LNCAP (cell line): ENCODE measurements at regions not wholly inside any gene's neighbourhood (a gene's known extent, or its start where the extent isn't known, plus 50 kb on each side); places are given as distances from the start of the nearest gene placed in this dataset.

Experiments used
- CTCF ChIP-seq: fragments of 450-650 bp; IDR thresholded peaks from 2 replicates; pipeline ENCODE4 v1.5.1; 2017; ENCODE audit warnings: mild to moderate bottlenecking

GRCh38 chr5:65098393-65098792 is 329.7 kb downstream of the CWC27 start:
- TF ChIP-seq CTCF, result no peak
